WTC11 (cell line): ENCODE measurements at regions not wholly inside any gene's neighbourhood (a gene's known extent, or its start where the extent isn't known, plus 50 kb on each side); places are given as distances from the start of the nearest gene placed in this dataset.

Source experiments
- ESRRA ChIP-seq: sonication (generic); formaldehyde crosslinking; IDR thresholded peaks from 2 replicates; pipeline ENCODE4 v1.8.1; 2022; ENCODE audit warnings: mild to moderate bottlenecking, missing genetic modification reagents, borderline replicate concordance
- FOXK1 ChIP-seq: sonication (generic); formaldehyde crosslinking; IDR thresholded peaks from 2 replicates; pipeline ENCODE4 v1.8.0; 2022; ENCODE audit warnings: mild to moderate bottlenecking, moderate library complexity, missing genetic modification reagents
- FOXP1 ChIP-seq: sonication (generic); formaldehyde crosslinking; IDR thresholded peaks from 2 replicates; pipeline ENCODE4 v1.8.0; 2022; ENCODE audit warnings: missing genetic modification reagents, mild to moderate bottlenecking, moderate library complexity, borderline replicate concordance
- HMGA2 ChIP-seq: fragments of 250-450 bp; sonication (Bioruptor Pico); IDR thresholded peaks from 2 replicates; pipeline ENCODE4 v1.4.0; 2021; ENCODE audit warnings: mild to moderate bottlenecking, moderate library complexity
- JUN ChIP-seq: sonication (generic); formaldehyde crosslinking; IDR thresholded peaks from 2 replicates; pipeline ENCODE4 v1.8.0; 2023; ENCODE audit warnings: mild to moderate bottlenecking, missing genetic modification reagents
- KAT7 ChIP-seq: sonication (generic); formaldehyde crosslinking; IDR thresholded peaks from 2 replicates; pipeline ENCODE4 v1.8.1; 2023; ENCODE audit warnings: missing genetic modification reagents, mild to moderate bottlenecking, borderline replicate concordance
- MYBL2 ChIP-seq: sonication (generic); formaldehyde crosslinking; IDR thresholded peaks from 2 replicates; pipeline ENCODE4 v1.8.1; 2023; ENCODE audit warnings: mild to moderate bottlenecking, moderate library complexity, missing genetic modification reagents
- NR1H2 ChIP-seq: sonication (generic); formaldehyde crosslinking; IDR thresholded peaks from 2 replicates; pipeline ENCODE4 v1.9.0; 2021; ENCODE audit warnings: mild to moderate bottlenecking, moderate library complexity, missing genetic modification reagents
- SMAD4 ChIP-seq: sonication (generic); formaldehyde crosslinking; IDR thresholded peaks from 2 replicates; pipeline ENCODE4 v1.8.0; 2022; ENCODE audit warnings: mild to moderate bottlenecking, missing genetic modification reagents
- TEAD4 ChIP-seq: sonication (generic); formaldehyde crosslinking; IDR thresholded peaks from 2 replicates; pipeline ENCODE4 v1.8.0; 2022; ENCODE audit warnings: mild to moderate bottlenecking, missing genetic modification reagents
- ZNF416 ChIP-seq: fragments of 250-450 bp; sonication (Bioruptor Pico); IDR thresholded peaks from 2 replicates; pipeline ENCODE4 v1.9.0; 2021; ENCODE audit warnings: mild to moderate bottlenecking, inconsistent platforms
- TF ChIP-seq, protein P1 (sequence below): sonication (generic); formaldehyde crosslinking; IDR thresholded peaks from 2 replicates; pipeline ENCODE4 v1.8.0; 2022; ENCODE audit warnings: mild to moderate bottlenecking, missing genetic modification reagents
- TF ChIP-seq, protein P2 (sequence below): fragments of 250-450 bp; sonication (Bioruptor Pico); IDR thresholded peaks from 2 replicates; pipeline ENCODE4 v1.8.0; 2021; ENCODE audit warnings: mild to moderate bottlenecking
- TF ChIP-seq, protein P3 (sequence below): sonication (generic); formaldehyde crosslinking; IDR thresholded peaks from 2 replicates; pipeline ENCODE4 v1.8.0; 2022; ENCODE audit warnings: mild to moderate bottlenecking, missing genetic modification reagents
- TF ChIP-seq, protein P4 (sequence below): sonication (generic); formaldehyde crosslinking; IDR thresholded peaks from 2 replicates; pipeline ENCODE4 v1.8.0; 2022; ENCODE audit warnings: mild to moderate bottlenecking, missing genetic modification reagents
- TF ChIP-seq, protein P5 (sequence below): fragments of 250-450 bp; sonication (Bioruptor Pico); IDR thresholded peaks from 2 replicates; pipeline ENCODE4 v1.9.0; 2021; ENCODE audit warnings: mild to moderate bottlenecking
- TF ChIP-seq, protein P6 (sequence below): sonication (generic); formaldehyde crosslinking; IDR thresholded peaks from 2 replicates; pipeline ENCODE4 v1.8.0; 2023; ENCODE audit warnings: missing genetic modification reagents
- TF ChIP-seq, protein P7 (sequence below): sonication (generic); formaldehyde crosslinking; IDR thresholded peaks from 2 replicates; pipeline ENCODE4 v1.8.1; 2023; ENCODE audit warnings: mild to moderate bottlenecking, missing genetic modification reagents, moderate library complexity
- TF ChIP-seq, protein P8 (sequence below): fragments of 200-600 bp; IDR thresholded peaks from 2 replicates; pipeline ENCODE4 v1.8.0; 2022; ENCODE audit warnings: antibody characterized with exemption
- TF ChIP-seq, protein P9 (sequence below): sonication (generic); formaldehyde crosslinking; IDR thresholded peaks from 2 replicates; pipeline ENCODE4 v1.8.0; 2023; ENCODE audit warnings: mild to moderate bottlenecking, missing genetic modification reagents
- TF ChIP-seq, protein P10 (sequence below): sonication (generic); formaldehyde crosslinking; IDR thresholded peaks from 2 replicates; pipeline ENCODE4 v1.8.1; 2022; ENCODE audit warnings: low read depth, mild to moderate bottlenecking, moderate library complexity, missing genetic modification reagents, borderline replicate concordance

DNA sequence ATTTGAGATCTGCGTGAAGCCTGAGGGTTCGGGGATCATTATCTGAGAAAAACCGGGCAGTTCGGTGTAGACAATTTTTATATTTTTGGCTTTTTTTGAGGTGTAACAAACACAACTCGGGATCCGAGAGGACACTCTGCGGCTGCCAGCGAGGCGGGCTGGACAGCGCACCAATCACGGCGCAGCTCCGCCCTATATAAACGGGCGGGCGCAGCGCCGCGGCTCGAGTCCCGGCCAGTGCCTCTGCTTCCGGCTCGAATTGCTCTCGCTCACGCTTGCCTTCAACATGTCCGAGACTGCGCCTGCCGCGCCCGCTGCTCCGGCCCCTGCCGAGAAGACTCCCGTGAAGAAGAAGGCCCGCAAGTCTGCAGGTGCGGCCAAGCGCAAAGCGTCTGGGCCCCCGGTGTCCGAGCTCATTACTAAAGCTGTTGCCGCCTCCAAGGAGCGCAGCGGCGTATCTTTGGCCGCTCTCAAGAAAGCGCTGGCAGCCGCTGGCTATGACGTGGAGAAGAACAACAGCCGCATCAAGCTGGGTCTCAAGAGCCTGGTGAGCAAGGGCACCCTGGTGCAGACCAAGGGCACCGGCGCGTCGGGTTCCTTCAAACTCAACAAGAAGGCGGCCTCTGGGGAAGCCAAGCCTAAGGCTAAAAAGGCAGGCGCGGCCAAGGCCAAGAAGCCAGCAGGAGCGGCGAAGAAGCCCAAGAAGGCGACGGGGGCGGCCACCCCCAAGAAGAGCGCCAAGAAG lies 69.0 kb downstream of the HFE start (continued):
- TF ChIP-seq MYBL2 (CRISPR knock-in tag) (peak; percentile 69; the same call in 1 of the 2 replicates), KAT7 (CRISPR knock-in tag) (no peak), SMAD4 (CRISPR knock-in tag) (no peak), ESRRA (CRISPR knock-in tag) (peak; percentile 66; the same call in 1 of the 2 replicates), FOXK1 (CRISPR knock-in tag) (no peak; the same call in 1 of the 2 replicates), HMGA2 (no peak), JUN (CRISPR knock-in tag) (0 out of 2 replicates have a peak, but pooled peaks have one; percentile 46), FOXP1 (CRISPR knock-in tag) (peak; percentile 93), TEAD4 (peak; percentile 67), ZNF416 (no peak; the same call in 1 of the 2 replicates), NR1H2 (CRISPR knock-in tag) (0 out of 2 replicates have a peak, but pooled peaks have one; percentile 26)
- TF ChIP-seq, protein P1, sequence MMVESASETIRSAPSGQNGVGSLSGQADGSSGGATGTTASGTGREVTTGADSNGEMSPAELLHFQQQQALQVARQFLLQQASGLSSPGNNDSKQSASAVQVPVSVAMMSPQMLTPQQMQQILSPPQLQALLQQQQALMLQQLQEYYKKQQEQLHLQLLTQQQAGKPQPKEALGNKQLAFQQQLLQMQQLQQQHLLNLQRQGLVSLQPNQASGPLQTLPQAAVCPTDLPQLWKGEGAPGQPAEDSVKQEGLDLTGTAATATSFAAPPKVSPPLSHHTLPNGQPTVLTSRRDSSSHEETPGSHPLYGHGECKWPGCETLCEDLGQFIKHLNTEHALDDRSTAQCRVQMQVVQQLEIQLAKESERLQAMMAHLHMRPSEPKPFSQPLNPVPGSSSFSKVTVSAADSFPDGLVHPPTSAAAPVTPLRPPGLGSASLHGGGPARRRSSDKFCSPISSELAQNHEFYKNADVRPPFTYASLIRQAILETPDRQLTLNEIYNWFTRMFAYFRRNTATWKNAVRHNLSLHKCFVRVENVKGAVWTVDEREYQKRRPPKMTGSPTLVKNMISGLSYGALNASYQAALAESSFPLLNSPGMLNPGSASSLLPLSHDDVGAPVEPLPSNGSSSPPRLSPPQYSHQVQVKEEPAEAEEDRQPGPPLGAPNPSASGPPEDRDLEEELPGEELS (CRISPR knock-in tag): peak; percentile 80; the same call in 1 of the 2 replicates
- TF ChIP-seq, protein P2, sequence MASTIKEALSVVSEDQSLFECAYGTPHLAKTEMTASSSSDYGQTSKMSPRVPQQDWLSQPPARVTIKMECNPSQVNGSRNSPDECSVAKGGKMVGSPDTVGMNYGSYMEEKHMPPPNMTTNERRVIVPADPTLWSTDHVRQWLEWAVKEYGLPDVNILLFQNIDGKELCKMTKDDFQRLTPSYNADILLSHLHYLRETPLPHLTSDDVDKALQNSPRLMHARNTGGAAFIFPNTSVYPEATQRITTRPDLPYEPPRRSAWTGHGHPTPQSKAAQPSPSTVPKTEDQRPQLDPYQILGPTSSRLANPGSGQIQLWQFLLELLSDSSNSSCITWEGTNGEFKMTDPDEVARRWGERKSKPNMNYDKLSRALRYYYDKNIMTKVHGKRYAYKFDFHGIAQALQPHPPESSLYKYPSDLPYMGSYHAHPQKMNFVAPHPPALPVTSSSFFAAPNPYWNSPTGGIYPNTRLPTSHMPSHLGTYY (CRISPR knock-in tag): 0 out of 2 replicates have a peak, but pooled peaks have one; percentile 7
- TF ChIP-seq, protein P3, sequence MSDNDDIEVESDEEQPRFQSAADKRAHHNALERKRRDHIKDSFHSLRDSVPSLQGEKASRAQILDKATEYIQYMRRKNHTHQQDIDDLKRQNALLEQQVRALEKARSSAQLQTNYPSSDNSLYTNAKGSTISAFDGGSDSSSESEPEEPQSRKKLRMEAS (CRISPR knock-in tag): peak; percentile 27; the same call in 1 of the 2 replicates
- TF ChIP-seq, protein P4, sequence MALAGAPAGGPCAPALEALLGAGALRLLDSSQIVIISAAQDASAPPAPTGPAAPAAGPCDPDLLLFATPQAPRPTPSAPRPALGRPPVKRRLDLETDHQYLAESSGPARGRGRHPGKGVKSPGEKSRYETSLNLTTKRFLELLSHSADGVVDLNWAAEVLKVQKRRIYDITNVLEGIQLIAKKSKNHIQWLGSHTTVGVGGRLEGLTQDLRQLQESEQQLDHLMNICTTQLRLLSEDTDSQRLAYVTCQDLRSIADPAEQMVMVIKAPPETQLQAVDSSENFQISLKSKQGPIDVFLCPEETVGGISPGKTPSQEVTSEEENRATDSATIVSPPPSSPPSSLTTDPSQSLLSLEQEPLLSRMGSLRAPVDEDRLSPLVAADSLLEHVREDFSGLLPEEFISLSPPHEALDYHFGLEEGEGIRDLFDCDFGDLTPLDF (CRISPR knock-in tag): no peak
- TF ChIP-seq, protein P5, sequence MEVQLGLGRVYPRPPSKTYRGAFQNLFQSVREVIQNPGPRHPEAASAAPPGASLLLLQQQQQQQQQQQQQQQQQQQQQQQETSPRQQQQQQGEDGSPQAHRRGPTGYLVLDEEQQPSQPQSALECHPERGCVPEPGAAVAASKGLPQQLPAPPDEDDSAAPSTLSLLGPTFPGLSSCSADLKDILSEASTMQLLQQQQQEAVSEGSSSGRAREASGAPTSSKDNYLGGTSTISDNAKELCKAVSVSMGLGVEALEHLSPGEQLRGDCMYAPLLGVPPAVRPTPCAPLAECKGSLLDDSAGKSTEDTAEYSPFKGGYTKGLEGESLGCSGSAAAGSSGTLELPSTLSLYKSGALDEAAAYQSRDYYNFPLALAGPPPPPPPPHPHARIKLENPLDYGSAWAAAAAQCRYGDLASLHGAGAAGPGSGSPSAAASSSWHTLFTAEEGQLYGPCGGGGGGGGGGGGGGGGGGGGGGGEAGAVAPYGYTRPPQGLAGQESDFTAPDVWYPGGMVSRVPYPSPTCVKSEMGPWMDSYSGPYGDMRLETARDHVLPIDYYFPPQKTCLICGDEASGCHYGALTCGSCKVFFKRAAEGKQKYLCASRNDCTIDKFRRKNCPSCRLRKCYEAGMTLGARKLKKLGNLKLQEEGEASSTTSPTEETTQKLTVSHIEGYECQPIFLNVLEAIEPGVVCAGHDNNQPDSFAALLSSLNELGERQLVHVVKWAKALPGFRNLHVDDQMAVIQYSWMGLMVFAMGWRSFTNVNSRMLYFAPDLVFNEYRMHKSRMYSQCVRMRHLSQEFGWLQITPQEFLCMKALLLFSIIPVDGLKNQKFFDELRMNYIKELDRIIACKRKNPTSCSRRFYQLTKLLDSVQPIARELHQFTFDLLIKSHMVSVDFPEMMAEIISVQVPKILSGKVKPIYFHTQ: no peak
- TF ChIP-seq, protein P6, sequence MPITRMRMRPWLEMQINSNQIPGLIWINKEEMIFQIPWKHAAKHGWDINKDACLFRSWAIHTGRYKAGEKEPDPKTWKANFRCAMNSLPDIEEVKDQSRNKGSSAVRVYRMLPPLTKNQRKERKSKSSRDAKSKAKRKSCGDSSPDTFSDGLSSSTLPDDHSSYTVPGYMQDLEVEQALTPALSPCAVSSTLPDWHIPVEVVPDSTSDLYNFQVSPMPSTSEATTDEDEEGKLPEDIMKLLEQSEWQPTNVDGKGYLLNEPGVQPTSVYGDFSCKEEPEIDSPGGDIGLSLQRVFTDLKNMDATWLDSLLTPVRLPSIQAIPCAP: no peak
- TF ChIP-seq, protein P7, sequence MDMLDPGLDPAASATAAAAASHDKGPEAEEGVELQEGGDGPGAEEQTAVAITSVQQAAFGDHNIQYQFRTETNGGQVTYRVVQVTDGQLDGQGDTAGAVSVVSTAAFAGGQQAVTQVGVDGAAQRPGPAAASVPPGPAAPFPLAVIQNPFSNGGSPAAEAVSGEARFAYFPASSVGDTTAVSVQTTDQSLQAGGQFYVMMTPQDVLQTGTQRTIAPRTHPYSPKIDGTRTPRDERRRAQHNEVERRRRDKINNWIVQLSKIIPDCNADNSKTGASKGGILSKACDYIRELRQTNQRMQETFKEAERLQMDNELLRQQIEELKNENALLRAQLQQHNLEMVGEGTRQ (CRISPR knock-in tag): no peak
- TF ChIP-seq, protein P8, sequence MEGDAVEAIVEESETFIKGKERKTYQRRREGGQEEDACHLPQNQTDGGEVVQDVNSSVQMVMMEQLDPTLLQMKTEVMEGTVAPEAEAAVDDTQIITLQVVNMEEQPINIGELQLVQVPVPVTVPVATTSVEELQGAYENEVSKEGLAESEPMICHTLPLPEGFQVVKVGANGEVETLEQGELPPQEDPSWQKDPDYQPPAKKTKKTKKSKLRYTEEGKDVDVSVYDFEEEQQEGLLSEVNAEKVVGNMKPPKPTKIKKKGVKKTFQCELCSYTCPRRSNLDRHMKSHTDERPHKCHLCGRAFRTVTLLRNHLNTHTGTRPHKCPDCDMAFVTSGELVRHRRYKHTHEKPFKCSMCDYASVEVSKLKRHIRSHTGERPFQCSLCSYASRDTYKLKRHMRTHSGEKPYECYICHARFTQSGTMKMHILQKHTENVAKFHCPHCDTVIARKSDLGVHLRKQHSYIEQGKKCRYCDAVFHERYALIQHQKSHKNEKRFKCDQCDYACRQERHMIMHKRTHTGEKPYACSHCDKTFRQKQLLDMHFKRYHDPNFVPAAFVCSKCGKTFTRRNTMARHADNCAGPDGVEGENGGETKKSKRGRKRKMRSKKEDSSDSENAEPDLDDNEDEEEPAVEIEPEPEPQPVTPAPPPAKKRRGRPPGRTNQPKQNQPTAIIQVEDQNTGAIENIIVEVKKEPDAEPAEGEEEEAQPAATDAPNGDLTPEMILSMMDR: no peak
- TF ChIP-seq, protein P9, sequence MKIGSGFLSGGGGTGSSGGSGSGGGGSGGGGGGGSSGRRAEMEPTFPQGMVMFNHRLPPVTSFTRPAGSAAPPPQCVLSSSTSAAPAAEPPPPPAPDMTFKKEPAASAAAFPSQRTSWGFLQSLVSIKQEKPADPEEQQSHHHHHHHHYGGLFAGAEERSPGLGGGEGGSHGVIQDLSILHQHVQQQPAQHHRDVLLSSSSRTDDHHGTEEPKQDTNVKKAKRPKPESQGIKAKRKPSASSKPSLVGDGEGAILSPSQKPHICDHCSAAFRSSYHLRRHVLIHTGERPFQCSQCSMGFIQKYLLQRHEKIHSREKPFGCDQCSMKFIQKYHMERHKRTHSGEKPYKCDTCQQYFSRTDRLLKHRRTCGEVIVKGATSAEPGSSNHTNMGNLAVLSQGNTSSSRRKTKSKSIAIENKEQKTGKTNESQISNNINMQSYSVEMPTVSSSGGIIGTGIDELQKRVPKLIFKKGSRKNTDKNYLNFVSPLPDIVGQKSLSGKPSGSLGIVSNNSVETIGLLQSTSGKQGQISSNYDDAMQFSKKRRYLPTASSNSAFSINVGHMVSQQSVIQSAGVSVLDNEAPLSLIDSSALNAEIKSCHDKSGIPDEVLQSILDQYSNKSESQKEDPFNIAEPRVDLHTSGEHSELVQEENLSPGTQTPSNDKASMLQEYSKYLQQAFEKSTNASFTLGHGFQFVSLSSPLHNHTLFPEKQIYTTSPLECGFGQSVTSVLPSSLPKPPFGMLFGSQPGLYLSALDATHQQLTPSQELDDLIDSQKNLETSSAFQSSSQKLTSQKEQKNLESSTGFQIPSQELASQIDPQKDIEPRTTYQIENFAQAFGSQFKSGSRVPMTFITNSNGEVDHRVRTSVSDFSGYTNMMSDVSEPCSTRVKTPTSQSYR: no peak; the same call in 1 of the 2 replicates
- TF ChIP-seq, protein P10, sequence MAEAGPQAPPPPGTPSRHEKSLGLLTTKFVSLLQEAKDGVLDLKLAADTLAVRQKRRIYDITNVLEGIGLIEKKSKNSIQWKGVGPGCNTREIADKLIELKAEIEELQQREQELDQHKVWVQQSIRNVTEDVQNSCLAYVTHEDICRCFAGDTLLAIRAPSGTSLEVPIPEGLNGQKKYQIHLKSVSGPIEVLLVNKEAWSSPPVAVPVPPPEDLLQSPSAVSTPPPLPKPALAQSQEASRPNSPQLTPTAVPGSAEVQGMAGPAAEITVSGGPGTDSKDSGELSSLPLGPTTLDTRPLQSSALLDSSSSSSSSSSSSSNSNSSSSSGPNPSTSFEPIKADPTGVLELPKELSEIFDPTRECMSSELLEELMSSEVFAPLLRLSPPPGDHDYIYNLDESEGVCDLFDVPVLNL (CRISPR knock-in tag): no peak
